HG03565 (cell line): ENCODE measurements at regions not wholly inside any gene's neighbourhood (a gene's known extent, or its start where the extent isn't known, plus 50 kb on each side); places are given as distances from the start of the nearest gene placed in this dataset.

Source experiments
- ATAC-seq: cut with Tn5 transposase; IDR thresholded peaks from one replicate; pipeline ENCODE4 v1.9.1; 2021; ENCODE audit warnings: mild to moderate bottlenecking, moderate library complexity; ENCODE audit not compliant: unreplicated experiment

GRCh38 chr2:224213396-224213795, 174.3 kb upstream of the SERPINE2 start:
- no peak for ATAC-seq

- ATAC-seq, result no peak
Measured at GRCh38 chr2:224211791-224212190, 172.7 kb upstream of the SERPINE2 start.

GRCh38 chr2:224211181-224211480, 172.0 kb upstream of the SERPINE2 start:
- no peak for ATAC-seq

GRCh38 chr2:224210286-224211180, 171.4 kb upstream of the SERPINE2 start:
- no peak for ATAC-seq

GRCh38 chr2:224209555-224210285, 170.6 kb upstream of the SERPINE2 start:
- ATAC-seq, result no peak

- no peak for ATAC-seq
Measured at GRCh38 chr2:224208443-224208842, 169.4 kb upstream of the SERPINE2 start.

GRCh38 chr2:224208007-224208406, 168.9 kb upstream of the SERPINE2 start:
- no peak for ATAC-seq

GRCh38 chr2:224206816-224207215, 167.7 kb upstream of the SERPINE2 start:
- no peak for ATAC-seq

- no peak for ATAC-seq
Measured at GRCh38 chr2:224202281-224202865, 163.3 kb upstream of the SERPINE2 start.

GRCh38 chr2:224198436-224198835, 159.3 kb upstream of the SERPINE2 start:
- no peak for ATAC-seq

GRCh38 chr2:224196810-224197209, 157.7 kb upstream of the SERPINE2 start:
- ATAC-seq, result no peak

- no peak for ATAC-seq
Measured at GRCh38 chr2:224195925-224196571, 157.0 kb upstream of the SERPINE2 start.

- ATAC-seq, result no peak
Measured at GRCh38 chr2:224194161-224194560, 155.1 kb upstream of the SERPINE2 start.

- ATAC-seq, result no peak
Measured at GRCh38 chr2:224191465-224191864, 152.4 kb upstream of the SERPINE2 start.

- ATAC-seq, result no peak
Measured at GRCh38 chr2:224190936-224191270, 151.8 kb upstream of the SERPINE2 start.

- no peak for ATAC-seq
Measured at GRCh38 chr2:224190234-224190935, 151.3 kb upstream of the SERPINE2 start.

GRCh38 chr2:224187220-224187619, 148.1 kb upstream of the SERPINE2 start:
- no peak for ATAC-seq

GRCh38 chr2:224185023-224185601, 146.0 kb upstream of the SERPINE2 start:
- no peak for ATAC-seq

GRCh38 chr2:224183086-224183485, 144.0 kb upstream of the SERPINE2 start:
- ATAC-seq, result no peak

- no peak for ATAC-seq
Measured at GRCh38 chr2:224182498-224182897, 143.4 kb upstream of the SERPINE2 start.
